ENCODE measurements at regions not wholly inside any gene's neighbourhood (a gene's known extent, or its start where the extent isn't known, plus 50 kb on each side); places are given as distances from the start of the nearest gene placed in this dataset.

DNA sequence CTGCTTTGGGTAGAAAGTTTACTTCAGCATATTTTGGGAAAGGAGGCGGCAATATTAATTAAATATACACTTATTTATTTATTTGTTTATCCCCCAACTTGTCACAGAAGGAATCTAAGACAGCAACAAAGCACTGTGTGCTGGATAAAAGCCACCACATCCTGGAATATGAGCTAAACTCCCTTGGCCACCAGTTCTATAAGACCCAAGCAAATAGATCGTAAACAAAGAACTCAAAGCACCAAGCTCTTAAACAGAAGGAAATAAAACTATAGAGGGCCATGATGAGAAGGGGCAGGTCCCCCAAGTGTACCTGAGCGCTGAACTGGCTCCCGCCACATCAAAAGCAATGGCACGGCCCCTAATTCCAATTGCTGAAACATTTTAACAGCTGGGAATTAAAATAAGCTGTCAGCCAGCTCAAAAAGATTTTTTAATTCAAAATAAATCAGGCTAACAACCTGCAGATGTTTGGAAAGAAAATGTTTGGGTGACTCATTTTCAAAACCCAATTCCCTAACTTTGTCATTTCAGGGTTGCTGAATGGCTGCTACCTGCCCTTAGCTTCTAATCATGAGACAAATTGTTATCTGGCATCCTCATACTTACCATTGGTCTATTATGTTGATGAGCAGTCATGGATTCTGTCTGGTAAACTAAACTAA, 127.1 kb downstream of the SLC30A10 start:
- no peak for DNase-seq (ENCODE audit: low read depth)

GRCh38 chr1:219798283-219799030, 129.9 kb downstream of the SLC30A10 start:
- peak; percentile 34 for DNase-seq (ENCODE audit: low read depth)

DNA sequence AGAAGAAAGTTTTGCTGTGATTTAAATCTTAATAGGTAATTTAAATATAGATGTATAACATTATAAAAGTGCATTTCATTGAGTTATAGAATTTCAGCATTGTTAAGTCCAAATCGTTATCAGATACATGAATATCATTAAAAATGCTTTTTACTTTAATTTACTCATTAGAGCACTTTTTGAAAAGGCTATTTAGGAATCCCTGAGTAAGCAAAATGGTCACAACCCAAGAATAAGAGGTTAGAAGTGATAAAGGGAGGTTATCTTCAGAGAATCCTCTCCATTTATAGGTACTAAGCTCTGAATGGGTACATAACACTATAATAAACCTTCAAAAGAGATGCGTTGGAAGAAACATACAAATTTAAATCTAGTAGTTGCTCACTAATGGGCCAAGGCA, 130.7 kb downstream of the SLC30A10 start:
- DNase-seq (ENCODE audit: low read depth), result no peak

DNA sequence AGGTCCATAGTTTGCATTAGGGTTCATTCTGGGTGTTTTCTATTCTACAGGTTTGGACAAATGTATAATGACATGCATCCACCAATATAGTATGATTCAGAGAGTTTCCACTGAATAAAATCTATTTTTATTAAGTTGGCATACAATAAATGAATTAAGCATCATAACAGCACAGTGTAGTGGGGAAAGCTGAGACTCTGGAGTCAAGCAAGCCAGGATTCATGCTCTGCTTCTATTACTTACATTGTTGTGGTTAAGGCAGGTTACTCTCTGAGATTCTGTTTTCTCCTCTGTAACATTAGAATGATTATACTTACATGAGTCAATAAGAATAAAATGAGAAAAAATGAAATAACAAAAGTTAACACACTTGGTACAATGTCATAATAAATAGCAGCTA, 131.3 kb downstream of the SLC30A10 start:
- DNase-seq (ENCODE audit: low read depth), result no peak

- no peak for DNase-seq (ENCODE audit: low read depth)
Observed at GRCh38 chr1:219795363-219795917, 132.9 kb downstream of the SLC30A10 start.

DNA sequence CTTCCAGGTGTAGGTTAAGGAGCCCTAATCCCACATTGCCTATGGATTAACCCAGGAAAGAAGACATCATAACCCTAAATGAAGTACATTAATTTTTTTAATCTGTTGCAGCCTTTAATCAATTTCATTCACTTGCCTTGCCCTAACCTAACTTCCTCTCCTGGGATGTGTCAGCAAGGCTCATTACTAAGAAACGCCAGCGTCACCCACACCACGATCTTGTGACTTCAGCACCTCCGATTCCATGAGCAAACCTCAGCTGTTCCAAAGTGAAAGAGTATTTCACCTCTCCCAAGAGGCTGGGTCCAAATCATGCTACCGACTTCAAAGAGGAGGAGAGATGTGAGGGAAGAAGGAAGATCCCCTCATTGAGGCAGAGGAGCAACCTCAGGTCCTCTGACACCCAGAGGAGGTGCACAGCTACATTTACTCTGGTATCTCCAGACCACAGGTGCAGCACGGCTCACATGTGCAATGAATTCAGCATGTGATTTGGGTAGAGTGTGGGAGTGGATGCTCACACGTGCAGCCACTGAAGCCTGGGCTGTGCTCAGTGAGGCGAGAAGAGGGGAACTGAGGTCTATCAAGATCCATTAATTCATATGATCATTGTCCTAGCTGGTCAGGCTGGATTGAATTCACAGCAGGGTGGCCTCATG, 134.1 kb downstream of the SLC30A10 start:
- DNase-seq (ENCODE audit: low read depth), result no peak

GRCh38 chr1:219792337-219793021, 135.9 kb downstream of the SLC30A10 start:
- DNase-seq (ENCODE audit: low read depth), result peak; percentile 85

DNA sequence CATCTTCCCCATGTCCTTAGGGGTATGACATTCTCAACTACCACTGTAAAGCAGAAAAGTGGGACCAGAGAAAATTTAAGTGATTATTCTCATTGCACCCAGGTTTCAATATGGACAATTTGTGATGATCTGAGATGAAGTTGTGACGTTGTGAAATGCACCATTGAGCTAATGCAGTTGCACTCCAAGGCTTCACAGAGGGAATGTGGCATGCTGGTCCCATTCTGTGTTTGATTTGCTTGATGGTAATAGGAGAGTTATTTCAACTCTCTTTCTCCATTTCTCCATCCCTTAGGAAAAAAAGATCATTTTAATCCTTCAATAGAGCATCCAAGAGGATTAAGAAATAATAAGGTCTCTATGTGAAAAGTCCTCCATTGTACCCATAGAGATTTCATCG, 136.6 kb downstream of the SLC30A10 start:
- DNase-seq (ENCODE audit: low read depth), result no peak

DNA sequence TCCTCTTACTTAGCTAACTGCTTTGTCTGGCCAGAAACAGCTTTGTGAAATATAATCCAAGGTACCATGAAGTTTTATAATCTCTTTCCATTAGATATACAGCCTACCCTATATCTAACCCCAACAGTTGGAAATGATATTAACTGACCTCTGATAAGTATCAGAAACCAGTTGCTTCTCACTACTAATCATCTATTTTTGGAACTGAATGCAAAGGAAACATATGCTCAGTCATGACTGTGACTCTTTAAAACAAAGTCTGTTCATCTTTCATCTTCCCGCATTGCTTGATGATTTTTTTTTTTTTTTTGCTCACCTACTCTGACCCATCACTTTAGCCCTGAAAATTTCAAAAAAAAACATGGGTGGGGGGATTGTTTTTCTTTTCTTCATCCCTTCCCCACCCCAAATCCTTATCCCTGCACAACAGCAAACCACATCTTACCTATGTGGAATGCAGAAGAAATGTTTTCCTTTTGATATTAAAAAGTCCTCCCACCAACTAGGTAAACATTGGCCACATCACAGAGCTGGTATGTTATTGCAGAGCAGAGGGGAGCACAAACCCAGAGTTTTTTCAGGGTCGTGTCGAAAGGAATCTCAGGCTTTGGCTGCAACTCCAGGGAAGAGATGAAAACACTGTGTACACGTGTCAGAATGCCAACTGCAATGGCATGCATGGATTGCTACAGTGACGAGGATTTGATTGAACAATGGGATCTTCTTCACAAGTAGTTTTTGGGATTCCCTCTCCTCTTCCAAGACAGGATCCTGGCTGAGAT, 137.3 kb downstream of the SLC30A10 start:
- DNase-seq (ENCODE audit: low read depth), result no peak

GRCh38 chr1:219788700-219789099, 139.7 kb downstream of the SLC30A10 start:
- no peak for DNase-seq (ENCODE audit: low read depth)

DNA sequence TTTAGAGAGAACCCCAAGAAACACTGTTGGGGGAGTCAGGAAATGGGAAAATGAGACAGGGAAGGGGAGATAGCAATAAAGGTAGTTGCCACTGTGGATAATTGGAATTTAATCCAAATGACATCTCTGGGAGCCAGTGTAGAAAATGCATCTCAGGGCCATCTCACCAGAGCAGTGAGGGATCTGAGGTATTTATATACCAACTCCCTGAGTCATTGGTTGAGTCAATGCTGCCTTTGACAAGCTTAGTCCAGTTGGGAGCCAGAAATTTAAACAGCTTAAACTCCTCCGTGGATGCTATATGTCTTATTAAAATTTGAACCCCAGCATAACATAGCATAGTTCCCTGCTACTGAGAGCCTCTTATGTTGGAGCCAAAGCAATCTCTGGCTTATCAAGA, 140.3 kb downstream of the SLC30A10 start:
- DNase-seq (ENCODE audit: low read depth), result no peak

DNA sequence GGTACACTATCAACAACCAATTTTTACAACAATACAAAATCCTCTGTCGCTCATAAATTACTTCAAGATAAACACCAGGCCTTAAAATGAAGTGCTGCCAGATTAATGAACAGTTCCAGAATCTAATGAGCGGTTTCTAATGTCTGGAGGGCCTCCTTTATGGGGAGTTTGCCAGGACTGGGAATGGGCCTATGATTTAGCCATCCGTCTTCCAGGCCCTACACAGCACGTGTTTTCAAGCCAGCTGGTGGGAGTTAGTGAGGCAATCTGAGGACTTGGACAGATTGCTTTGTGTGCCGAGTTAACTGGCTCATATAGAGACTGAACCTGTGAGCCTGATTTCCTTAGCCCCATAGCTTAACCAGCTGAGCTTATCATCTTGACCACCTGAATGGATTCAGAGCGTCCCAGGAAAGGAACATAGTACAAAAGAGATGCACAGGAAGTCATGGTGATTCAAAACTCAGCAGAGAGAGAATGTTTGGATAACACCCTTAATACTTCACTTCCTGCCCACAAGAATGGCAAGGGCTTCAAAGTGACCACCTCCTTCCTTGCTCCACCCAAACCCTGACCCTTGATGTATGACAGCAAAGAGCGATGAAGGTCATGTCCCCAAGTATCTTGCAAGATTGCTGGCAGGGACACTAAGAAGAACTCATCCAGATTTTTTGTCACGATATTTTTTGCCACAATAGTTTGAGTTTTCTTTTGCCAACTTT, 143.5 kb downstream of the SLC30A10 start:
- no peak for DNase-seq (ENCODE audit: low read depth)

DNA sequence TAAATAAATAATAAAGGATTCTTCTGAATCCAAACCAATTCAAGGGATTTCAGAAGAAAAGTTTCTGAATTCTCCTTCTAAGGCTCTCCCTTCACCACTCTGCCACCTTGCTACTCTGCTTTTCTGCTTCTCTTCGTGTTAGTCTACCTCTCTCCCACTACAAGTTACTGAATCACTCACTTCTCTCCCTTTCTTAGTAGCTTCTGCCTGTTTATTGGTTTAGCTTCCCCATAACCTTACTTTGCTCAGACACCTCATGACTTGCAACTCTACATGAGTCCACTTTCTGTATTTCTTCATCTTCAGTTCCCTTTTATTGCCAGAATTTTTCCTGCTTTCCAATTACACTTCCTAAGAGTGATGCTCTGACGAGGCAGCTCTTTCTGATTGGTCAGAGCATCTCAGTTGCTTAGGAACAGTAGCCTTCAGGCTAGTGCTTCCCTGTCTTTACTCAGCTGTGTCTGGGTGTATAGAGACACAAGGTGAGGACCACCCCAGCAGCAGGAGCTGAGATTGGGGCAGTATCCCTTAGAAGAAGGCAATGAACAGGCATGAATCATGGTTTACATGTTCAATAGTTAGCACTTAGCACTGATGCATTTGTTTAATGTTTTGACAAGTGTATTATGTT, 144.6 kb downstream of the SLC30A10 start:
- DNase-seq (ENCODE audit: low read depth), result no peak

DNA sequence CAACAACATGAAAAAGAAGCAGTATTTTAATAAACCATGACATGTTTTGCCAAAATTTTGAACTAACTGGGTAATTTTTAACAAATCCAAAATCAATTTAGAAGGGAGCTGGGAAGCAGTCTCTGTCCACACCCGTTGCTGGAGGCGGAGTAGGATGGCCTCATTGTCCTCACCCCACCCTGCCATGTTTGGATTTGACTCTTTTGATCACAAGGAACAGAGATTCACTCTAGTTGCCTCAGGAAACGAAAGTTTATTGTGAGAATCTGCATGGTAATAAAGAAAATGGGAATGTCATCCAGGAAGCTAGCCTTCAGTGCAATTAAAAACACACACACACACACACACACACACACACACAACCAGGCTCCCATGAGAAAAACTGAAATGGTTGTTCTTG, 145.4 kb downstream of the SLC30A10 start:
- DNase-seq (ENCODE audit: low read depth), result no peak

GRCh38 chr1:219782311-219782710, 146.0 kb downstream of the SLC30A10 start:
- no peak for DNase-seq (ENCODE audit: low read depth)

- DNase-seq (ENCODE audit: low read depth), result no peak
Observed at GRCh38 chr1:219781491-219781890, 146.9 kb downstream of the SLC30A10 start.

DNA sequence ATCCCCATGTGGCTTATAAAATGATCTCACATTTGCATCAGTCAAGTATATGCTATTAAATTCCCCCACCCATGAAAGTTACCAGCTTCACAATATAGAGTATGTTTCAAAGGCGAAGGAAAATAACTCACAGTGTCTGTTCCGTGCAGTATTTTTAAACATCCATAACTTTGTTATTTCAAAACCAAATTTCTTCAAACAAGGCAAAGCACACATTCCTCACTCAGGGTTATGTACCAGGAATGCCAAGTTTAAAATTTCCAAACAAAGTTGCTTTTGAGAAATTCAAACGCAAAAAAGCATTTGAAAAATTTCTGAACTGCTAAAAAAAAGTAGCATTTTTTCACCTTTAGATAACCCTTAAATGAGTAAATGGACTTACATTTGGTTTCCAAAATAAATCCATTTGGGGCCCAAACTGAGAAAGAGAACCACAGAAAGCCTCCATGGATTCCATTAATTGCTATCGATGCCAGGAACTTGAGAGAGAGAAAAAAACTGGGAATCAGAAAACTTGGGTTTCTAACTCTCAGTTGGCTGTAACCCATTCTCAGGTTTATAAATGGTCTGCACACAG, 149.5 kb downstream of the SLC30A10 start:
- no peak for DNase-seq (ENCODE audit: low read depth)

- DNase-seq (ENCODE audit: low read depth), result no peak
Observed at GRCh38 chr1:219778110-219778509, 150.2 kb downstream of the SLC30A10 start.

DNA sequence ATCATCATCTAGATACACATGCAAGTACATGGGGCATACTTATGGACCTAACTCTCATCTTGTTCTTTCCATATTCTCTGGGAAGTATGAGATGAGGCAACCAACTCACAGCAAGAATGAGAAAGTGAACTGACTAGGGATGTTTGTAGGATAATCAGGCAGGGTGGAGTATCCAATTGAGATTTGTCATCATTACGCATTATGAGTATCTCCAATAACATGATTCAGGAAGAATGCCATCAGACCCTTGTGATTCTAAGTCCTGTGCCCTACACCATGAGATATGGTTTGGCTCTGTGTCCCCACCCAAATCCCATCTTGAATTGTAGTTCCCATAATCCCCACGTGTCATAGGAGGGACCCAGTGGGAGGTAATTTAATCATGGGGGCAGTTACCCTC, 154.0 kb downstream of the SLC30A10 start:
- no peak for DNase-seq (ENCODE audit: low read depth)

DNA sequence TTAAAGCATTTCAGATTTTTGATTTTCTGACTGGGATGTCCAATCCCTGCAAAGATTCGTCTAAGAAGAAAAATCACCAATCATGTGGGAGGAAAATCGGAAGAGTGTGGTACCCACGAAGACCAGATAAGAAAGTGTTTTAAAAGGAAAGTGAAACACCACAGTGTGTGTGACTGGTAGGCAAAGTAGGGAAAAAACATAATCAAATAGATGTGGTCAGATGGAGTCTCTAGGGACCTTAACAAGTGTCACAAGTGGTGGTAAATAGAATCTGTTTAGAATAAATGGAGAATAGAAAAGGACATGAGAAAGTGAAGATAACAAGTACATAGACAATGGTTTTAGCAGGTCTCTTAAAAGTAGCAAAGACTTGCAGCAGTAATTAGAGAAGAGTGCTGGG, 154.6 kb downstream of the SLC30A10 start:
- DNase-seq (ENCODE audit: low read depth), result no peak

Measured in GM04503 (cell line).